NCI-H2227 (cell line): ENCODE measurements at regions not wholly inside any gene's neighbourhood (a gene's known extent, or its start where the extent isn't known, plus 50 kb on each side); places are given as distances from the start of the nearest gene placed in this dataset.
"Not testable (repeated sequence)": the region's sequence is repeated elsewhere in the genome, so short reads cannot be mapped to it uniquely, and the experiment has no call there.

ENCODE experiments used
- DNase-seq: peaks from one replicate; lab custom pipeline; 2025; ENCODE audit not compliant: unreplicated experiment; lab: John Stamatoyannopoulos, UW

GRCh38 chrX:150051096-150051495 is 112.8 kb upstream of the EOLA2 start:
- DNase-seq, result no peak

- no peak for DNase-seq
Measured at GRCh38 chrX:150052226-150052625, 113.9 kb upstream of the EOLA2 start.

- no peak for DNase-seq
Measured at GRCh38 chrX:150058728-150059127, 120.4 kb upstream of the EOLA2 start.

GRCh38 chrX:150060406-150060805 is 122.1 kb upstream of the EOLA2 start:
- DNase-seq, result no peak

GRCh38 chrX:150062292-150063137 is 124.2 kb upstream of the EOLA2 start:
- DNase-seq, result peak; percentile 13

GRCh38 chrX:150063138-150063518 is 124.8 kb upstream of the EOLA2 start:
- no peak for DNase-seq

- DNase-seq, result no peak
Measured at GRCh38 chrX:150063674-150064073, 125.4 kb upstream of the EOLA2 start.

- DNase-seq, result no peak
Measured at GRCh38 chrX:150074175-150074574, 135.9 kb upstream of the EOLA2 start.

- DNase-seq, result no peak
Measured at GRCh38 chrX:150080497-150080896, 142.2 kb upstream of the EOLA2 start.

GRCh38 chrX:150081076-150081475 is 142.8 kb upstream of the EOLA2 start:
- DNase-seq, result no peak

- DNase-seq, result no peak
Measured at GRCh38 chrX:150084496-150085229, 146.4 kb upstream of the EOLA2 start.

GRCh38 chrX:150085881-150086280 is 147.6 kb upstream of the EOLA2 start:
- peak; percentile 24 for DNase-seq

GRCh38 chrX:150086371-150086770 is 148.1 kb upstream of the EOLA2 start:
- DNase-seq, result peak; percentile 77

- DNase-seq, result no peak
Measured at GRCh38 chrX:150087612-150088011, 149.3 kb upstream of the EOLA2 start.

- no peak for DNase-seq
Measured at GRCh38 chrX:150088042-150088441, 149.8 kb upstream of the EOLA2 start.

GRCh38 chrX:150088766-150089518 is 150.7 kb upstream of the EOLA2 start:
- peak; percentile 25 for DNase-seq

- not testable (repeated sequence) for DNase-seq
Measured at GRCh38 chrX:150091300-150091699, 153.0 kb upstream of the EOLA2 start.

GRCh38 chrX:150092549-150092948 is 154.3 kb upstream of the EOLA2 start:
- DNase-seq, result peak; percentile 11

- no peak for DNase-seq
Measured at GRCh38 chrX:150094375-150094774, 156.1 kb upstream of the EOLA2 start.

- DNase-seq, result no peak
Measured at GRCh38 chrX:150094996-150095395, 156.7 kb upstream of the EOLA2 start.

GRCh38 chrX:150099316-150099715 is 161.0 kb upstream of the EOLA2 start:
- no peak for DNase-seq

- DNase-seq, result no peak
Measured at GRCh38 chrX:150100261-150100660, 162.0 kb upstream of the EOLA2 start.
